H1 (cell line): ENCODE measurements at regions not wholly inside any gene's neighbourhood (a gene's known extent, or its start where the extent isn't known, plus 50 kb on each side); places are given as distances from the start of the nearest gene placed in this dataset.

ENCODE experiments used
- CHD7 ChIP-seq: fragments of 300-600 bp; sonication (generic); IDR thresholded peaks from 2 replicates; pipeline ENCODE4 v1.7.1; 2012; ENCODE audit warnings: low read length, moderate library complexity, mild to moderate bottlenecking, inconsistent platforms; ENCODE audit not compliant: insufficient replicate concordance
- E2F6 ChIP-seq: IDR thresholded peaks from 2 replicates; pipeline ENCODE4 v1.6.1; 2012; ENCODE audit warnings: inconsistent platforms
- GABPA ChIP-seq: IDR thresholded peaks from 2 replicates; pipeline ENCODE4 v1.6.1; 2011; ENCODE audit warnings: mild to moderate bottlenecking, low read length, moderate library complexity, borderline replicate concordance; ENCODE audit not compliant: insufficient read depth
- KDM5A ChIP-seq: fragments of 200-600 bp; IDR thresholded peaks from 2 replicates; pipeline ENCODE4 v1.7.1; 2012; ENCODE audit warnings: mild to moderate bottlenecking, low read length, inconsistent platforms, mixed read lengths
- NRF1 ChIP-seq: IDR thresholded peaks from 2 replicates; pipeline ENCODE4 v1.6.1; 2011; ENCODE audit warnings: mild to moderate bottlenecking, low read depth, low read length, improper control_type of control experiment
- POLR2A ChIP-seq, 2 experiments: IDR thresholded peaks; 1 replicate in 1 of 2; 2 replicates in 1 of 2; pipeline ENCODE4 v1.6.1; 2011; ENCODE audit warnings: low read depth in 2 of 2, low read length in 2 of 2, mild to moderate bottlenecking in 2 of 2; ENCODE audit errors: control extremely low read depth in 1 of 2
- SRF ChIP-seq: IDR thresholded peaks from 2 replicates; pipeline ENCODE4 v1.6.1; 2011; ENCODE audit warnings: mild to moderate bottlenecking, low read depth, low read length, moderate library complexity
- TBP ChIP-seq: IDR thresholded peaks from 2 replicates; pipeline ENCODE4 v1.6.1; 2011; ENCODE audit warnings: low read depth, low read length, improper control_type of control experiment
- TF ChIP-seq, protein P1 (sequence below): IDR thresholded peaks from 2 replicates; pipeline ENCODE4 v1.6.1; 2011; ENCODE audit warnings: low read length, improper control_type of control experiment

- no peak for TF ChIP-seq CHD7
- TF ChIP-seq GABPA: no peak
- TF ChIP-seq NRF1: no peak
- no peak for TF ChIP-seq TBP
- no peak for TF ChIP-seq SRF
- TF ChIP-seq POLR2A (IDR thresholded peaks at IDR 0.05; ENCODE audit: control extremely low read depth in 1 of 2, low read depth in 2 of 2, low read length in 2 of 2): no peak
- TF ChIP-seq, protein P1, sequence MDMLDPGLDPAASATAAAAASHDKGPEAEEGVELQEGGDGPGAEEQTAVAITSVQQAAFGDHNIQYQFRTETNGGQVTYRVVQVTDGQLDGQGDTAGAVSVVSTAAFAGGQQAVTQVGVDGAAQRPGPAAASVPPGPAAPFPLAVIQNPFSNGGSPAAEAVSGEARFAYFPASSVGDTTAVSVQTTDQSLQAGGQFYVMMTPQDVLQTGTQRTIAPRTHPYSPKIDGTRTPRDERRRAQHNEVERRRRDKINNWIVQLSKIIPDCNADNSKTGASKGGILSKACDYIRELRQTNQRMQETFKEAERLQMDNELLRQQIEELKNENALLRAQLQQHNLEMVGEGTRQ: no peak
- no peak for TF ChIP-seq E2F6
- TF ChIP-seq KDM5A: no peak
Observed at GRCh38 chr2:239599299-239599698, 198.5 kb upstream of the HDAC4 start (continued).
